IMR-90 (cell line): ENCODE measurements at regions not wholly inside any gene's neighbourhood (a gene's known extent, or its start where the extent isn't known, plus 50 kb on each side); places are given as distances from the start of the nearest gene placed in this dataset.
A peak's percentile ranks its signal among the peaks of the same experiment; 100 is the strongest.

Source experiments
- ATAC-seq: fragments of 200-7000 bp; cut with Tn5 transposase; 2 replicates; pipeline ENCODE4 v1.9.1; 2020; ENCODE audit warnings: low read depth, mild to moderate bottlenecking, moderate library complexity
- BruUV-seq: library from RNA; stranded (reverse); fragments of 400-500 nt; replicated peaks from 2 replicates; lab custom pipeline; 2021; lab: Mats Ljungman, UMichigan
- CTCF ChIA-PET: fragments of 300-600 bp; formaldehyde crosslinking; extraction: SDS; loops from one replicate; lab custom pipeline; 2021; ENCODE audit warnings: antibody characterized with exemption; lab: Yijun Ruan, JAX
- POLR2A ChIA-PET: fragments of 300-600 bp; sonication (Branson Sonifier 250); formaldehyde crosslinking; loops from one replicate; lab custom pipeline; 2022; ENCODE audit warnings: antibody characterized with exemption; ENCODE audit not compliant: unreplicated experiment; lab: Charles Lee
- DNase-seq: peaks from one replicate; pipeline ENCODE4 v3.0.0; 2013
- H2AFZ ChIP-seq: replicated peaks from 2 replicates; pipeline ENCODE3; 2013; ENCODE audit warnings: low read length, mild to moderate bottlenecking; ENCODE audit not compliant: poor library complexity
- H2AK5ac ChIP-seq: 2 replicates; pipeline ENCODE4 v1.6.1; 2013; ENCODE audit warnings: low read depth, low read length, inconsistent platforms
- H2AK9ac ChIP-seq: replicated peaks from 2 replicates; pipeline ENCODE3; 2013; ENCODE audit warnings: mild to moderate bottlenecking, low read depth, low read length, moderate library complexity; ENCODE audit not compliant: poor library complexity
- H2BK120ac ChIP-seq: 2 replicates; pipeline ENCODE4 v1.6.1; 2013; ENCODE audit warnings: low read depth, low read length, inconsistent platforms
- H2BK15ac ChIP-seq: 3 replicates; pipeline ENCODE4 v1.6.1; 2013; ENCODE audit warnings: low read depth, low read length, inconsistent platforms
- H2BK20ac ChIP-seq: 2 replicates; pipeline ENCODE4 v1.6.1; 2013; ENCODE audit warnings: low read depth, mild to moderate bottlenecking, inconsistent platforms, low read length, moderate library complexity
- H2BK5ac ChIP-seq: 2 replicates; pipeline ENCODE4 v1.6.1; 2013; ENCODE audit warnings: mild to moderate bottlenecking, low read depth, low read length, inconsistent platforms; ENCODE audit not compliant: poor library complexity, severe bottlenecking
- H3K14ac ChIP-seq: replicated peaks from 2 replicates; pipeline ENCODE4 v1.6.1; 2013; ENCODE audit warnings: low read depth, low read length, inconsistent platforms
- H3K18ac ChIP-seq: 2 replicates; pipeline ENCODE4 v1.6.1; 2013; ENCODE audit warnings: low read depth, low read length, control low read depth
- H3K23ac ChIP-seq: 2 replicates; pipeline ENCODE4 v1.6.1; 2013; ENCODE audit warnings: low read depth, low read length, inconsistent platforms
- H3K27ac ChIP-seq: 2 replicates; pipeline ENCODE4 v1.5.1; 2013; ENCODE audit warnings: mild to moderate bottlenecking, control low read depth, low read length; ENCODE audit not compliant: insufficient read depth
- H3K27me3 ChIP-seq: 2 replicates; pipeline ENCODE4 v1.6.1; 2013; ENCODE audit warnings: low read length; ENCODE audit not compliant: control insufficient read depth, insufficient read depth
- H3K36me3 ChIP-seq: 2 replicates; pipeline ENCODE4 v1.6.1; 2013; ENCODE audit warnings: low read length, mixed read lengths; ENCODE audit not compliant: control insufficient read depth, insufficient read depth
- H3K4ac ChIP-seq: 2 replicates; pipeline ENCODE4 v1.6.1; 2013; ENCODE audit warnings: low read depth, low read length, inconsistent platforms
- H3K4me1 ChIP-seq: 2 replicates; pipeline ENCODE4 v1.6.1; 2013; ENCODE audit warnings: low read length, mixed read lengths; ENCODE audit not compliant: control insufficient read depth, insufficient read depth
- H3K4me2 ChIP-seq: 2 replicates; pipeline ENCODE4 v1.6.1; 2013; ENCODE audit warnings: low read depth, mild to moderate bottlenecking, control low read depth, low read length, moderate library complexity
- H3K4me3 ChIP-seq: 2 replicates; pipeline ENCODE4 v1.5.1; 2013; ENCODE audit warnings: low read depth, mild to moderate bottlenecking, control low read depth, low read length, moderate library complexity; ENCODE audit not compliant: insufficient read depth
- H3K56ac ChIP-seq: 2 replicates; pipeline ENCODE4 v1.6.1; 2013; ENCODE audit warnings: low read length, inconsistent platforms; ENCODE audit not compliant: insufficient read depth; ENCODE audit errors: extremely low read depth
- H3K79me1 ChIP-seq, 2 experiments: 2 replicates each; pipeline ENCODE4 v1.6.1; 2013; ENCODE audit warnings: low read length in 2 of 2, inconsistent platforms in 1 of 2, low read depth in 1 of 2
- H3K9ac ChIP-seq: 2 replicates; pipeline ENCODE4 v1.6.1; 2013; ENCODE audit warnings: low read depth, low read length, control low read depth
- H3K9me1 ChIP-seq: 2 replicates; pipeline ENCODE4 v1.6.1; 2013; ENCODE audit warnings: low read length, inconsistent platforms; ENCODE audit not compliant: insufficient read depth
- H3K9me3 ChIP-seq: 2 replicates; pipeline ENCODE4 v1.6.1; 2013; ENCODE audit warnings: low read length; ENCODE audit not compliant: control insufficient read depth, insufficient read depth
- H4K20me1 ChIP-seq: 2 replicates; pipeline ENCODE4 v1.6.1; 2013; ENCODE audit warnings: low read length, inconsistent platforms; ENCODE audit not compliant: insufficient read depth
- H4K5ac ChIP-seq: 2 replicates; pipeline ENCODE4 v1.6.1; 2013; ENCODE audit warnings: mild to moderate bottlenecking, low read depth, low read length, control low read depth
- H4K8ac ChIP-seq, 2 experiments: 2 replicates each; pipeline ENCODE4 v1.6.1; 2013; ENCODE audit warnings: low read depth in 2 of 2, low read length in 2 of 2, control low read depth in 1 of 2, inconsistent platforms in 1 of 2
- H4K91ac ChIP-seq: 2 replicates; pipeline ENCODE4 v1.6.1; 2013; ENCODE audit warnings: low read depth, low read length, inconsistent platforms; ENCODE audit not compliant: insufficient read depth
- BHLHE40 ChIP-seq: fragments of 150-350 bp; IDR thresholded peaks from 2 replicates; pipeline ENCODE4 v1.6.1; 2016; ENCODE audit warnings: mild to moderate bottlenecking, low read depth, low read length
- CEBPB ChIP-seq: IDR thresholded peaks from 2 replicates; pipeline ENCODE4 v1.6.1; 2012; ENCODE audit warnings: low read depth, low read length, improper control_type of control experiment
- CHD1 ChIP-seq: IDR thresholded peaks from 2 replicates; pipeline ENCODE4 v1.6.1; 2012; ENCODE audit warnings: low read depth, low read length, improper control_type of control experiment
- POLR2A ChIP-seq: IDR thresholded peaks from 2 replicates; pipeline ENCODE4 v1.6.1; 2012; ENCODE audit warnings: mild to moderate bottlenecking, low read depth, low read length
- RCOR1 ChIP-seq: IDR thresholded peaks from 2 replicates; pipeline ENCODE4 v1.6.1; 2012; ENCODE audit warnings: mild to moderate bottlenecking, low read length, improper control_type of control experiment; ENCODE audit not compliant: insufficient replicate concordance
- WGBS, 2 experiments: methylation state at CpG; one replicate each; pipeline versions ENCODE4 v1.1.5 to v1.1.7; 2013; ENCODE audit warnings: missing lambda C conversion rate in 2 of 2; ENCODE audit not compliant: insufficient read length in 1 of 2; ENCODE audit errors: extremely low coverage in 2 of 2; 5-methylcytosine and 5-hydroxymethylcytosine counted together
- dilution Hi-C: fragments of 300-500 bp; cut with HindIII; formaldehyde crosslinking; loops from one replicate; pipeline ENCODE4 v1.14.3; 2018; ENCODE audit warnings: low sequenced_read_pairs; ENCODE audit not compliant: unreplicated experiment
- in situ Hi-C: fragments of 300-500 bp; cut with MboI; formaldehyde crosslinking; loops from 3 replicates; pipeline ENCODE4 v1.14.3; 2019; ENCODE audit warnings: low sequenced_read_pairs, inconsistent platforms, mixed read lengths
- intact Hi-C: fragments of 100-400 bp; cut with micrococcal nuclease; formaldehyde crosslinking; loops from 2 replicates; pipeline ENCODE4 v1.10.0; 2022
- TF ChIP-seq, protein P1 (sequence below): fragments of 150-350 bp; IDR thresholded peaks from 2 replicates; pipeline ENCODE4 v1.6.1; 2016; ENCODE audit warnings: low read depth, mild to moderate bottlenecking, low read length, moderate library complexity, borderline replicate concordance
- TF ChIP-seq, protein P2 (sequence below): fragments of 150-350 bp; IDR thresholded peaks from 2 replicates; pipeline ENCODE4 v1.6.1; 2017; ENCODE audit warnings: mild to moderate bottlenecking, antibody characterized with exemption, low read length, low read depth

DNA sequence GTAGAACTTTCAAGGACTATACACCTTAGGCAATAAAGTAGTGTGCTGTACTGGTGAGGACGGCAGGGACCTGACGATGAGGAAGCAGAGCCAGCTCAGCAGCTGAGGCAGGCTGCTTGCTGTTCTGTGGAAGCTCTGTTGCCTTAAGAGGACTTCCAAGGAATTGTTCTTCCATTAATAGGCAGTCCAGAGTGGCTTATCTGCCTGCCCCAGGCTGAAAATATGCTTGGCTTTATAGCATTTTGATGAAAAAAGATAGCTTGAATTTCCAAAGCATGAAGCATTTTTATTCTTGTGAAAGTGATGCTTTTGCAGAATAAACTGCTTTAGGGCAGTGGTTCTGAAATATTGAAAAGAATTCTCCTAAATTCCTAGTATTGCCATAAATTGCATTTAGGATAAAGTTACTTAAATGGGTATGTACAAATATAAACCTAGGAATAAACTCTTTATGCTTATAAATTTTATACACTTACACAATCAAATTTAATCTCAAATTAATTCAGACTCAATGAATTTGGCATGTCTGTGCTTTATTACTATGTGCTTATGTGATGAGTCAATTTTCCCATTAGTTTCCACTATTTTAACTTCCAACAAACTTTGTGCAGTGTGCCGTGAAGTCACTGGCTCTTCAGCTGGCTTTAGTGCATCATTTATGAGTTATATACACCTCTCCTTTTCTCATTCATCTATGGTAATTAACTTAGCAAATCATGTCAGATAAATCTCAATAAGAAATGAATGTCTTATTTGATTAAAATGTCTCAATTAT lies 231.0 kb upstream of the RASGRP1 start:
- H4K91ac ChIP-seq = no peak overlapping the region
- WGBS, 2 experiments = no CpG with 5 or more reads among the region's 3 CpGs
- peak overlapping the region; percentile 12; the same call in 1 of the 2 replicates for H3K4me2 ChIP-seq
- 0 out of 4 replicates have a peak overlapping the region, but pooled peaks of 1 of the 2 experiments have one; percentile 8 for H4K8ac ChIP-seq
- peaks cover 3% of the 10 kb centered on the region for H3K4me1 ChIP-seq
- peak overlapping the region; percentile 39 for H3K18ac ChIP-seq
- no peaks in the 10 kb centered on the region for H3K79me1 ChIP-seq
- no peak overlapping the region for H2BK20ac ChIP-seq
- no peaks in the 10 kb centered on the region for H3K9me3 ChIP-seq
- 0 out of 2 replicates have a peak, but pooled peaks cover 2% of the 10 kb centered on the region for H3K27me3 ChIP-seq
- H3K4me3 ChIP-seq = no peak overlapping the region
- POLR2A ChIA-PET = interaction anchor here (0.5 kb wide), 1 partner anchor 481 kb away, joined by 3 read pairs; no protein-coding TSS in a partner anchor
- H3K23ac ChIP-seq = no peak overlapping the region
- ATAC-seq (peak; percentile 80), DNase-seq (peak; percentile 54)
- peak overlapping the region; percentile 32 for H2BK5ac ChIP-seq
- no peaks in the 10 kb centered on the region for H3K36me3 ChIP-seq
- no peaks in the 10 kb centered on the region for H4K20me1 ChIP-seq
- BruUV-seq = no TSS peak
- CTCF ChIA-PET = interaction anchor here (1.0 kb wide), 1 partner anchor 17 kb away, joined by 3 read pairs; no protein-coding TSS in a partner anchor
- no peak overlapping the region for H2BK15ac ChIP-seq
- H3K56ac ChIP-seq = no peak overlapping the region
- TF ChIP-seq, protein P1, sequence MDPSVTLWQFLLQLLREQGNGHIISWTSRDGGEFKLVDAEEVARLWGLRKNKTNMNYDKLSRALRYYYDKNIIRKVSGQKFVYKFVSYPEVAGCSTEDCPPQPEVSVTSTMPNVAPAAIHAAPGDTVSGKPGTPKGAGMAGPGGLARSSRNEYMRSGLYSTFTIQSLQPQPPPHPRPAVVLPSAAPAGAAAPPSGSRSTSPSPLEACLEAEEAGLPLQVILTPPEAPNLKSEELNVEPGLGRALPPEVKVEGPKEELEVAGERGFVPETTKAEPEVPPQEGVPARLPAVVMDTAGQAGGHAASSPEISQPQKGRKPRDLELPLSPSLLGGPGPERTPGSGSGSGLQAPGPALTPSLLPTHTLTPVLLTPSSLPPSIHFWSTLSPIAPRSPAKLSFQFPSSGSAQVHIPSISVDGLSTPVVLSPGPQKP = no peak
- TF ChIP-seq CHD1 = no peak
- TF ChIP-seq, protein P2, sequence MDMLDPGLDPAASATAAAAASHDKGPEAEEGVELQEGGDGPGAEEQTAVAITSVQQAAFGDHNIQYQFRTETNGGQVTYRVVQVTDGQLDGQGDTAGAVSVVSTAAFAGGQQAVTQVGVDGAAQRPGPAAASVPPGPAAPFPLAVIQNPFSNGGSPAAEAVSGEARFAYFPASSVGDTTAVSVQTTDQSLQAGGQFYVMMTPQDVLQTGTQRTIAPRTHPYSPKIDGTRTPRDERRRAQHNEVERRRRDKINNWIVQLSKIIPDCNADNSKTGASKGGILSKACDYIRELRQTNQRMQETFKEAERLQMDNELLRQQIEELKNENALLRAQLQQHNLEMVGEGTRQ = no peak
- no peak for TF ChIP-seq CEBPB
- TF ChIP-seq POLR2A = no peak
- no peak for TF ChIP-seq RCOR1
- no peak for TF ChIP-seq BHLHE40
- H3K27ac ChIP-seq = peak overlapping the region; percentile 61; the same call in 1 of the 2 replicates
- H4K5ac ChIP-seq = no peak overlapping the region
- 0 out of 2 replicates have a peak overlapping the region, but pooled peaks have one; percentile 10 for H3K14ac ChIP-seq
- no peak overlapping the region for H3K9ac ChIP-seq
- in situ Hi-C loops (no loop called here), dilution Hi-C loops (no loop called here), intact Hi-C loops (no loop called here)
- H2AK9ac ChIP-seq = no peak overlapping the region
- H3K4ac ChIP-seq = no peak overlapping the region; the same call in 1 of the 2 replicates
- no peaks in the 10 kb centered on the region for H3K9me1 ChIP-seq
- H2AFZ ChIP-seq = no peak overlapping the region
- no peak overlapping the region for H2AK5ac ChIP-seq
- H2BK120ac ChIP-seq = no peak overlapping the region
